ENCODE measurements at regions not wholly inside any gene's neighbourhood (a gene's known extent, or its start where the extent isn't known, plus 50 kb on each side); places are given as distances from the start of the nearest gene placed in this dataset.
"Not testable (repeated sequence)": the region's sequence is repeated elsewhere in the genome, so short reads cannot be mapped to it uniquely, and the experiment has no call there.

DNA sequence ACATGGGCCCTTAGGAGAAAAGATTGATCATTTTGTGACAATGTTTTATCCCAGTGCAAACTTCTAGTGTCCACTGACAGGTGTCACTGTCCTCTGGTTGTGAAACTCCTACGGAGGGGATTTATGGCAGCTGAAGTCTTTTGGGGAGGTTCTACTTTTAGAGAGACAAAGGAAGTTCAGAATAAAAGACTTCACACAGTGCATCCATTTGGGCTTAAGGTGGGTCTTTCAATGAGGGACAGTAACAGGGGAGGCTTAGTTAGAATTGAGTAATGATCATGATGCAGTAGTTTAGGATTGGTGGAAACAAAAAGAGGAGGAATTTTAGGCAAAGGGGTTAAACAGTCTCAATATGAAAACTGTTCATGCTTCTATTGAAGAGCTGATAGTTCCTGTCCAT lies 501.1 kb upstream of the NRP1 start:
- FAIRE-seq (no peak), DNase-seq (ENCODE audit: insufficient read length) (no peak)
- TF ChIP-seq POLR2A (IDR thresholded peaks at IDR 0.05; ENCODE audit: low read depth, low read length) (no peak), TAF1 (IDR thresholded peaks at IDR 0.05; ENCODE audit: borderline replicate concordance, low read depth, low read length) (no peak), POLR2AphosphoS5 (IDR thresholded peaks at IDR 0.05; ENCODE audit: low read depth, low read length) (no peak)

GRCh38 chr10:33833566-33833965 lies 499.1 kb upstream of the NRP1 start:
- FAIRE-seq (no peak), DNase-seq (ENCODE audit: insufficient read length) (no peak)
- no peak for TF ChIP-seq POLR2AphosphoS5 (IDR thresholded peaks at IDR 0.05; ENCODE audit: low read depth, low read length)
- no peak for TF ChIP-seq TAF1 (IDR thresholded peaks at IDR 0.05; ENCODE audit: borderline replicate concordance, low read depth, low read length)
- no peak for TF ChIP-seq POLR2A (IDR thresholded peaks at IDR 0.05; ENCODE audit: low read depth, low read length)

GRCh38 chr10:33832124-33832787 lies 497.8 kb upstream of the NRP1 start:
- TF ChIP-seq POLR2AphosphoS5 (IDR thresholded peaks at IDR 0.05; ENCODE audit: low read depth, low read length) (no peak), POLR2A (IDR thresholded peaks at IDR 0.05; ENCODE audit: low read depth, low read length) (no peak), TAF1 (IDR thresholded peaks at IDR 0.05; ENCODE audit: borderline replicate concordance, low read depth, low read length) (no peak)
- no peak for FAIRE-seq
- DNase-seq (ENCODE audit: insufficient read length), result no peak

GRCh38 chr10:33831591-33831990 lies 497.1 kb upstream of the NRP1 start:
- FAIRE-seq, result no peak
- no peak for TF ChIP-seq POLR2AphosphoS5 (IDR thresholded peaks at IDR 0.05; ENCODE audit: low read depth, low read length)
- no peak for TF ChIP-seq POLR2A (IDR thresholded peaks at IDR 0.05; ENCODE audit: low read depth, low read length)
- no peak for TF ChIP-seq TAF1 (IDR thresholded peaks at IDR 0.05; ENCODE audit: borderline replicate concordance, low read depth, low read length)

GRCh38 chr10:33829899-33830298 lies 495.4 kb upstream of the NRP1 start:
- not testable (repeated sequence) for FAIRE-seq; DNase-seq (ENCODE audit: insufficient read length)

More at GRCh38 chr10:33831591-33831990, 497.1 kb upstream of the NRP1 start:
- no peak for DNase-seq (ENCODE audit: insufficient read length)

GRCh38 chr10:33828592-33828991 lies 494.1 kb upstream of the NRP1 start:
- no peak for FAIRE-seq
- no peak for DNase-seq (ENCODE audit: insufficient read length)
- TF ChIP-seq POLR2A (IDR thresholded peaks at IDR 0.05; ENCODE audit: low read depth, low read length) (no peak), TAF1 (IDR thresholded peaks at IDR 0.05; ENCODE audit: borderline replicate concordance, low read depth, low read length) (no peak), POLR2AphosphoS5 (IDR thresholded peaks at IDR 0.05; ENCODE audit: low read depth, low read length) (no peak)

- FAIRE-seq (no peak), DNase-seq (ENCODE audit: insufficient read length) (no peak)
- TF ChIP-seq POLR2A (IDR thresholded peaks at IDR 0.05; ENCODE audit: low read depth, low read length) (no peak), POLR2AphosphoS5 (IDR thresholded peaks at IDR 0.05; ENCODE audit: low read depth, low read length) (no peak)
Measured at GRCh38 chr10:33826186-33826585, 491.7 kb upstream of the NRP1 start.

GRCh38 chr10:33822774-33823173 lies 488.3 kb upstream of the NRP1 start:
- TF ChIP-seq TAF1 (IDR thresholded peaks at IDR 0.05; ENCODE audit: borderline replicate concordance, low read depth, low read length), result no peak
- TF ChIP-seq POLR2AphosphoS5 (IDR thresholded peaks at IDR 0.05; ENCODE audit: low read depth, low read length), result no peak
- no peak for TF ChIP-seq POLR2A (IDR thresholded peaks at IDR 0.05; ENCODE audit: low read depth, low read length)
- DNase-seq (ENCODE audit: insufficient read length) (no peak), FAIRE-seq (no peak)

DNA sequence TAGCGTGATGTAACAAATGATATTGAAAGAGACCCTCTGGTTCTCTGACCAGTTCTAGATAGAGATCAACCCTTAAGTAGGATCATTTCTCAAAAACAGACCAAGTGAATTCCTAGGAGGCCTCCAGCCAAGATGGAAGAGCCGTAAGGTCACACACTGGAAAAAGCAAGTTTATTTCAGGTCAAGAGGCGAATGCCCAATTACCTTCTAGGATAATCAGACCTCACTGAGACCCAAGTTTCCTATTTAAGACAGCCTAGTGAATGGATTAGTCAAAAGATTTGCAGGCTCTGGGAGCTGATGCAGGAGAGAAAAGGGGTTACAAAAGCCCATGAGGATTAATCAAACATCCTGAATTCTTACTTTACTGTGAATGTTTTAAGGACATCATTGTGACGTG lies 486.1 kb upstream of the NRP1 start:
- FAIRE-seq (no peak), DNase-seq (ENCODE audit: insufficient read length) (no peak)
- no peak for TF ChIP-seq POLR2A (IDR thresholded peaks at IDR 0.05; ENCODE audit: low read depth, low read length)
- TF ChIP-seq POLR2AphosphoS5 (IDR thresholded peaks at IDR 0.05; ENCODE audit: low read depth, low read length), result no peak
- TF ChIP-seq TAF1 (IDR thresholded peaks at IDR 0.05; ENCODE audit: borderline replicate concordance, low read depth, low read length), result no peak

GRCh38 chr10:33819206-33819605 lies 484.7 kb upstream of the NRP1 start:
- no peak for DNase-seq (ENCODE audit: insufficient read length)
- TF ChIP-seq POLR2A (IDR thresholded peaks at IDR 0.05; ENCODE audit: low read depth, low read length), result no peak
- no peak for TF ChIP-seq POLR2AphosphoS5 (IDR thresholded peaks at IDR 0.05; ENCODE audit: low read depth, low read length)
- TF ChIP-seq TAF1 (IDR thresholded peaks at IDR 0.05; ENCODE audit: borderline replicate concordance, low read depth, low read length), result no peak
- no peak for FAIRE-seq

GRCh38 chr10:33818343-33818742 lies 483.9 kb upstream of the NRP1 start:
- DNase-seq (ENCODE audit: insufficient read length) (no peak), FAIRE-seq (no peak)
- TF ChIP-seq TAF1 (IDR thresholded peaks at IDR 0.05; ENCODE audit: borderline replicate concordance, low read depth, low read length), result no peak
- TF ChIP-seq POLR2AphosphoS5 (IDR thresholded peaks at IDR 0.05; ENCODE audit: low read depth, low read length), result no peak
- TF ChIP-seq POLR2A (IDR thresholded peaks at IDR 0.05; ENCODE audit: low read depth, low read length), result no peak

GRCh38 chr10:33817605-33818004 lies 483.1 kb upstream of the NRP1 start:
- TF ChIP-seq TAF1 (IDR thresholded peaks at IDR 0.05; ENCODE audit: borderline replicate concordance, low read depth, low read length) (no peak), POLR2AphosphoS5 (IDR thresholded peaks at IDR 0.05; ENCODE audit: low read depth, low read length) (no peak), POLR2A (IDR thresholded peaks at IDR 0.05; ENCODE audit: low read depth, low read length) (no peak)
- FAIRE-seq, result no peak
- no peak for DNase-seq (ENCODE audit: insufficient read length)

GRCh38 chr10:33815776-33816175 lies 481.3 kb upstream of the NRP1 start:
- no peak for DNase-seq (ENCODE audit: insufficient read length)
- TF ChIP-seq TAF1 (IDR thresholded peaks at IDR 0.05; ENCODE audit: borderline replicate concordance, low read depth, low read length), result no peak
- TF ChIP-seq POLR2AphosphoS5 (IDR thresholded peaks at IDR 0.05; ENCODE audit: low read depth, low read length), result no peak
- TF ChIP-seq POLR2A (IDR thresholded peaks at IDR 0.05; ENCODE audit: low read depth, low read length), result no peak
- no peak for FAIRE-seq
